ENCODE measurements at regions not wholly inside any gene's neighbourhood (a gene's known extent, or its start where the extent isn't known, plus 50 kb on each side); places are given as distances from the start of the nearest gene placed in this dataset.

DNA sequence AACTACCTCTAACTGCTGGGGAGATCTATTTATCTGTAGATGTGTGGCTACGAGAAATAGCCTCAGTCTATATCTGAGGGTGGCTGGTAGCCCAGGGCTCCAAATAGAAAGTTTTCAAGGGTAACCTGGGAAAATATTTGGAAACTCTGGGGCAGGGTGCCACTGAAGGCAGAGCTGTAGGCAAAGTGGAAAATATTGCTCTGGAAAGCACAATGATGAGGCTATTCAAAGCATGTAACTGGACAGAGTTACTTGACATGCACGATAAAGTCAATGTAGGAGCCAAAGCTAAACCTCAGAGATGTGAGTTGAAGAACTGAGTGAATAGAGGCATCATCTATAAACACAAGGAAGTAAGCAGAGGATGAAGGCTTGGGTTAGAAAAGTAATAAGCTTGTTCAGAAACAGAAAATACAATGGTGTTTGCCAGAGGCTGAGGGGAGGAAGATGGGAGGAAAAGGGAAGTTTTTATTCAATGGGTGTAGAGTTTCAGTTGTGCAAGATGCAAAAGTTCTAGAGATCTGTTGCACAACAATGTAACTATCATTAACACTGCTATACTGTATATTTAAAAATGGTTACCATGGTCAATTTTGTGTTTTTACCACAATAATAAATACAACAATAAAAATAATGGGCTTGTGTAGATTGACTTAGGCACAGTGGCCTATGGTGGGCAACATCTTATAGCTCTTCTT lies 171.6 kb downstream of the MBD2 start:
- Mint-ChIP-seq H3K27ac (no peak overlapping the region), H3K27me3 (ENCODE audit: insufficient read depth) (peaks cover 7% of the 10 kb centered on the region), H3K36me3 (ENCODE audit: low read depth) (no peaks in the 10 kb centered on the region), H3K4me3 (no peak overlapping the region), H3K9me3 (no peaks in the 10 kb centered on the region), H3K4me1 (ENCODE audit: low read depth) (no peaks in the 10 kb centered on the region)
- intact Hi-C loops (cut with micrococcal nuclease): no loop called here
- DNase-seq (ENCODE audit: low spot score): no peak

DNA sequence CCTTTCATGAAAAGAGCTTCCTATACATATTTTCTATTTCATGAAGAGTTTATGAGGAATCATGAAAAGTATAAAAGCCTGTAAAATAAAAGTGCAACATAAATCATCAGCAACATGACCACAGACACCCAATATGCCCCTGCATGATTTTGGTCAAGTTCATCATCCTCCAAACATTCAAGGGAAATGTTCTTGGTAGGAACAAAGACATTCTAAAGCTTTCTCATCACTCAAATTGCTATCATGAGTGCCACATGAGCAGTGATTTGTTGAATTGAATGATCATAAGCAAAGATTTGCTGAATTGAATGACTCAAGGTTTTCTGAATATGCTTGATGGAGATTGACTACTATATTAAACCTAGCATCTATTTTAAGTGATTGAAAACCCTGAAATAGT lies 172.2 kb downstream of the MBD2 start:
- DNase-seq (ENCODE audit: low spot score): no peak
- Mint-ChIP-seq H3K4me3 (no peak overlapping the region), H3K27ac (no peak overlapping the region), H3K9me3 (no peaks in the 10 kb centered on the region), H3K4me1 (ENCODE audit: low read depth) (no peaks in the 10 kb centered on the region), H3K36me3 (ENCODE audit: low read depth) (no peaks in the 10 kb centered on the region), H3K27me3 (ENCODE audit: insufficient read depth) (peaks cover 7% of the 10 kb centered on the region)
- intact Hi-C loops (cut with micrococcal nuclease): no loop called here

- intact Hi-C loops (cut with micrococcal nuclease): no loop called here
- no peaks in the 10 kb centered on the region for H3K36me3 Mint-ChIP-seq (ENCODE audit: low read depth)
- no peak overlapping the region for H3K4me3 Mint-ChIP-seq
- H3K9me3 Mint-ChIP-seq: no peaks in the 10 kb centered on the region
- no peak overlapping the region for H3K27ac Mint-ChIP-seq
- no peak for DNase-seq (ENCODE audit: low spot score)
- H3K27me3 Mint-ChIP-seq (ENCODE audit: insufficient read depth): peaks cover 6% of the 10 kb centered on the region
- H3K4me1 Mint-ChIP-seq (ENCODE audit: low read depth): no peaks in the 10 kb centered on the region
Observed at GRCh38 chr18:54043484-54044251, 180.8 kb downstream of the MBD2 start.

- Mint-ChIP-seq H3K4me3 (no peak overlapping the region), H3K4me1 (ENCODE audit: low read depth) (no peaks in the 10 kb centered on the region), H3K27ac (no peak overlapping the region)
Observed at GRCh38 chr18:54035927-54036326, 188.5 kb downstream of the MBD2 start.

GRCh38 chr18:54033052-54033451 lies 191.4 kb downstream of the MBD2 start:
- no peak for DNase-seq (ENCODE audit: low spot score)
- no peaks in the 10 kb centered on the region for H3K9me3 Mint-ChIP-seq
- intact Hi-C loops (cut with micrococcal nuclease): no loop called here
- H3K27me3 Mint-ChIP-seq (ENCODE audit: insufficient read depth): peaks cover 5% of the 10 kb centered on the region
- H3K4me3 Mint-ChIP-seq: no peak overlapping the region
- no peaks in the 10 kb centered on the region for H3K4me1 Mint-ChIP-seq (ENCODE audit: low read depth)
- H3K27ac Mint-ChIP-seq: no peak overlapping the region
- no peaks in the 10 kb centered on the region for H3K36me3 Mint-ChIP-seq (ENCODE audit: low read depth)

More at GRCh38 chr18:54035927-54036326, 188.5 kb downstream of the MBD2 start:
- Mint-ChIP-seq H3K9me3 (no peaks in the 10 kb centered on the region), H3K27me3 (ENCODE audit: insufficient read depth) (peaks cover 2% of the 10 kb centered on the region), H3K36me3 (ENCODE audit: low read depth) (no peaks in the 10 kb centered on the region)
- intact Hi-C loops (cut with micrococcal nuclease): no loop called here
- DNase-seq (ENCODE audit: low spot score): no peak

- Mint-ChIP-seq H3K27ac (no peak overlapping the region), H3K4me3 (no peak overlapping the region), H3K9me3 (no peaks in the 10 kb centered on the region), H3K4me1 (ENCODE audit: low read depth) (no peaks in the 10 kb centered on the region), H3K36me3 (ENCODE audit: low read depth) (no peaks in the 10 kb centered on the region), H3K27me3 (ENCODE audit: insufficient read depth) (peaks cover 5% of the 10 kb centered on the region)
- intact Hi-C loops (cut with micrococcal nuclease): no loop called here
- no peak for DNase-seq (ENCODE audit: low spot score)
Observed at GRCh38 chr18:54032412-54032811, 192.1 kb downstream of the MBD2 start.

- intact Hi-C loops (cut with micrococcal nuclease): no loop called here
- no peak for DNase-seq (ENCODE audit: low spot score)
- H3K4me1 Mint-ChIP-seq (ENCODE audit: low read depth): no peaks in the 10 kb centered on the region
- no peak overlapping the region for H3K27ac Mint-ChIP-seq
- no peaks in the 10 kb centered on the region for H3K9me3 Mint-ChIP-seq
- no peaks in the 10 kb centered on the region for H3K36me3 Mint-ChIP-seq (ENCODE audit: low read depth)
- H3K4me3 Mint-ChIP-seq: no peak overlapping the region
- peaks cover 3% of the 10 kb centered on the region for H3K27me3 Mint-ChIP-seq (ENCODE audit: insufficient read depth)
Observed at GRCh38 chr18:54031243-54031642, 193.2 kb downstream of the MBD2 start.

DNA sequence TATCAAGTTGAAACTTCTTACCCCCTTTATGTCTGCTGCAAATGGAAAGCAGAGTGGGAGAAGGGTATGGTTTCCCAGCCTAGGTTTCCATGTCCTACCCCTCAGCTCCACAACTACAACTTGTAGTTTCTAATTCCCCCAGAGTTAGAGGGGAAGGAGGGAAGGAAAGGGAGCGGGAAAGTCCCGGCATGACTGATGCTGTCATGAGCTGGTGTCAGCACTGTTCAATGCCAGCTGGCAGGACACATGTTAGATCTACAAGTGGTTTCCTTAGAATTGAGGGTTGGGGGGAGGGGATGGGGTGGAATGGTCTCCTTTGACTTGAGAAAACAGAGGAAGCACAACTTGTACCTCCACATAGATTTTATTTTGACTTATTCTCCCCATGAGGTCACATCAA lies 194.0 kb downstream of the MBD2 start:
- Mint-ChIP-seq H3K27me3 (ENCODE audit: insufficient read depth) (peaks cover 3% of the 10 kb centered on the region), H3K4me3 (no peak overlapping the region), H3K4me1 (ENCODE audit: low read depth) (no peaks in the 10 kb centered on the region), H3K27ac (no peak overlapping the region), H3K36me3 (ENCODE audit: low read depth) (no peaks in the 10 kb centered on the region), H3K9me3 (no peaks in the 10 kb centered on the region)
- DNase-seq (ENCODE audit: low spot score): no peak
- intact Hi-C loops (cut with micrococcal nuclease): no loop called here

DNA sequence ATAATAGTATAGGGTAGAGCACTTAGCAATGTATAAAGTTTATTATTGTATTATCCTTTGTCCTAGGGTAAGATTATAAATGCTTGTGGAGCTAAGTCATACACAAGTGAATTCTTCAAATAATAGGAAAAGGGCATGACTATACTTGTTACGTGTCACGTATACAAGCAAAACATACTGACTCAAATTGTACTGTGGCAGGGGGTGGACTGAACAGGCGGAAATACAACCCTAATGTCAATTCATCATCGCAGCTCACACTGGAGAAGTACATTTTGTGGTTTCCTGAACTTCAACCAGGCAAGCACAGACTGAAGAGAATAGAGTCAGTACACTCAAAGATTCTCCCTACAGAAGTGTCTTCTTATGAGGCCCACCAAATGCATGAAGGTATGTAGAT lies 201.0 kb downstream of the MBD2 start:
- H3K4me1 Mint-ChIP-seq (ENCODE audit: low read depth): no peaks in the 10 kb centered on the region
- no peak overlapping the region for H3K4me3 Mint-ChIP-seq
- DNase-seq (ENCODE audit: low spot score): no peak
- H3K27ac Mint-ChIP-seq: no peak overlapping the region
- no peaks in the 10 kb centered on the region for H3K36me3 Mint-ChIP-seq (ENCODE audit: low read depth)
- H3K9me3 Mint-ChIP-seq: no peaks in the 10 kb centered on the region
- intact Hi-C loops (cut with micrococcal nuclease): loop anchor here (10.0 kb wide), 1 partner anchor 181 kb away; no protein-coding TSS in a partner anchor
- peaks cover 5% of the 10 kb centered on the region for H3K27me3 Mint-ChIP-seq (ENCODE audit: insufficient read depth)

DNA sequence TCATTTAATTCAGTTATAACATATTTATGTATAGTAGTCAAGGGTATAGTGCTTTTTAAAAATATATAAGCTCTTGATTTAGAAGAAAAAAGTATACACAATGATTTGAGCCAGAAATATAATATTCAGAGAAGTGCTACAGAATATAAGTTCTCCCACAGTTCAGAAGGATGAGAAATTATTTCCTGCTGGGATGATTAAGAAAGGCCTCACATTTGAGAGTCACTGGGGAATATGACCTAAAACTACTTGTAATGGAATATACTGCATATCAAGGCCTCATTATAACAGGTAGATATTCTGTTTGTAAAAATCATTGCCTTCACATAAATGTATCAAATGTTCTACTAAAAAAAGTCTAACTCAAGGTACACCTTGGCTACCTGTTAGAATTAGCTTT lies 203.5 kb downstream of the MBD2 start:
- Mint-ChIP-seq H3K9me3 (no peaks in the 10 kb centered on the region), H3K4me1 (ENCODE audit: low read depth) (no peaks in the 10 kb centered on the region), H3K4me3 (no peak overlapping the region), H3K27me3 (ENCODE audit: insufficient read depth) (peaks cover 7% of the 10 kb centered on the region), H3K27ac (no peak overlapping the region), H3K36me3 (ENCODE audit: low read depth) (no peaks in the 10 kb centered on the region)
- DNase-seq (ENCODE audit: low spot score): no peak
- intact Hi-C loops (cut with micrococcal nuclease): loop anchor here (10.0 kb wide), 1 partner anchor 184 kb away; no protein-coding TSS in a partner anchor

GRCh38 chr18:54020156-54020745 lies 204.2 kb downstream of the MBD2 start:
- H3K4me3 Mint-ChIP-seq: no peak overlapping the region
- H3K4me1 Mint-ChIP-seq (ENCODE audit: low read depth): no peaks in the 10 kb centered on the region
- H3K9me3 Mint-ChIP-seq: no peaks in the 10 kb centered on the region
- no peak for DNase-seq (ENCODE audit: low spot score)
- peaks cover 9% of the 10 kb centered on the region for H3K27me3 Mint-ChIP-seq (ENCODE audit: insufficient read depth)
- H3K27ac Mint-ChIP-seq: no peak overlapping the region
- intact Hi-C loops (cut with micrococcal nuclease): loop anchor here (10.0 kb wide), 1 partner anchor 185 kb away; no protein-coding TSS in a partner anchor
- H3K36me3 Mint-ChIP-seq (ENCODE audit: low read depth): no peaks in the 10 kb centered on the region

GRCh38 chr18:54019641-54020040 lies 204.8 kb downstream of the MBD2 start:
- DNase-seq (ENCODE audit: low spot score): no peak
- H3K36me3 Mint-ChIP-seq (ENCODE audit: low read depth): no peaks in the 10 kb centered on the region

DNA sequence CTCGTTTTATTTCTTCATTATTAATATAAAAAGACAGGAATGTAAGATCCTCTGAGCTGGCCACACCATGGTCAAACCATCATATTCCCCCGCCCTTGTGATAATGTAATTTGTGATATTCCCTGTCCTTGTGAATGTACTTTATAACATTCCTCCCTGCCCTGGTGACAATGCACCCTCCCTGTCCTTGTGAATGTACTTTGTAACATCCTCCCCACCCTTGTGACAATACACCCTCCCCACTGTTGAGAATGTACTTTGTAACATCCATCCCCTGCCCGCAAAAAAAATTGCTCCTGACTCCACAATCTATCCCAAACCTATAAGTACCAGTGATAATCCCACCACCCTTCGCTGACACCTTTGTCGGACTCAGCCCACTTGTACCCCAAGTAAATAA lies 211.0 kb downstream of the MBD2 start:
- H3K27ac Mint-ChIP-seq: no peak overlapping the region
- no peaks in the 10 kb centered on the region for H3K36me3 Mint-ChIP-seq (ENCODE audit: low read depth)
- H3K27me3 Mint-ChIP-seq (ENCODE audit: insufficient read depth): peaks cover 4% of the 10 kb centered on the region
- no peak overlapping the region for H3K4me3 Mint-ChIP-seq
- no peaks in the 10 kb centered on the region for H3K9me3 Mint-ChIP-seq
- intact Hi-C loops (cut with micrococcal nuclease): no loop called here
- DNase-seq (ENCODE audit: low spot score): no peak
- no peaks in the 10 kb centered on the region for H3K4me1 Mint-ChIP-seq (ENCODE audit: low read depth)

More at GRCh38 chr18:54019641-54020040, 204.8 kb downstream of the MBD2 start:
- intact Hi-C loops (cut with micrococcal nuclease): loop anchor here (10.0 kb wide), 1 partner anchor 185 kb away; no protein-coding TSS in a partner anchor
- Mint-ChIP-seq H3K4me3 (no peak overlapping the region), H3K4me1 (ENCODE audit: low read depth) (no peaks in the 10 kb centered on the region), H3K27me3 (ENCODE audit: insufficient read depth) (peaks cover 9% of the 10 kb centered on the region), H3K27ac (no peak overlapping the region), H3K9me3 (no peaks in the 10 kb centered on the region)
